ENCODE measurements at regions not wholly inside any gene's neighbourhood (a gene's known extent, or its start where the extent isn't known, plus 50 kb on each side); places are given as distances from the start of the nearest gene placed in this dataset.

DNA sequence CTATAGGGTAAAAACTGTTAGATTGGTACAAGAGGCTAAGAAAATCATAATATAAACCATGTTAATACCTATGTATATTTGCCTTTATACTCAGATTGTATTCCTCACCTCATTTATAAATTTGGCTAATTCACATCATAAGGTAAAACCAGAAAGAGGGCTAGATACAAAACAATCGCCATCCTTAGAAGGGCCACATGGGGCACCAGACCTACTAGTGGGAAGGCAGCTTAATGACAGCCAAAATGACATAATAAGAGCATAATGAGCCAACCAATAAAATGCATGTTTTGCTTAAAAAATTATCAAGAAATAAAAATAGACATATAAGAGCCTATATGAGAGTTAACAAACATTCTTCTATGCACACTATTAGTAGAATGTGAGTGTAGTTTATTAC is 107.3 kb upstream of the PRDX4 start:
- Histone ChIP-seq H3K9ac (ENCODE audit: insufficient read depth, low read length) (no peak overlapping the region), H3K36me3 (ENCODE audit: control insufficient read depth, insufficient read depth, low read length) (no peaks in the 10 kb centered on the region), H3K9me3 (ENCODE audit: control insufficient read depth, insufficient read depth, low read depth, low read length) (no peaks in the 10 kb centered on the region), H3K27ac (ENCODE audit: insufficient read depth, low read length) (no peak overlapping the region), H3K4me2 (ENCODE audit: extremely low read depth, insufficient read depth, low read length) (no peak overlapping the region), H3K27me3 (ENCODE audit: control insufficient read depth, insufficient read depth, low read length) (no peaks in the 10 kb centered on the region), H3K4me1 (ENCODE audit: control insufficient read depth, extremely low read depth, insufficient read depth, low read length) (no peaks in the 10 kb centered on the region), H3K79me2 (ENCODE audit: control insufficient read depth, insufficient read depth, low read length) (no peaks in the 10 kb centered on the region), H2AFZ (ENCODE audit: low read length) (no peak overlapping the region), H3K4me3 (replicated peaks in 1 of 4; ENCODE audit: control extremely low read depth in 1 of 4, insufficient read depth in 1 of 4, low read depth in 3 of 4, low read length in 4 of 4) (no peak overlapping the region), H4K20me1 (ENCODE audit: control insufficient read depth, extremely low read depth, insufficient read depth, low read length) (no peaks in the 10 kb centered on the region)
- DNase-seq (ENCODE audit: low read depth in 2 of 2): no peak
- TF ChIP-seq, protein P1, sequence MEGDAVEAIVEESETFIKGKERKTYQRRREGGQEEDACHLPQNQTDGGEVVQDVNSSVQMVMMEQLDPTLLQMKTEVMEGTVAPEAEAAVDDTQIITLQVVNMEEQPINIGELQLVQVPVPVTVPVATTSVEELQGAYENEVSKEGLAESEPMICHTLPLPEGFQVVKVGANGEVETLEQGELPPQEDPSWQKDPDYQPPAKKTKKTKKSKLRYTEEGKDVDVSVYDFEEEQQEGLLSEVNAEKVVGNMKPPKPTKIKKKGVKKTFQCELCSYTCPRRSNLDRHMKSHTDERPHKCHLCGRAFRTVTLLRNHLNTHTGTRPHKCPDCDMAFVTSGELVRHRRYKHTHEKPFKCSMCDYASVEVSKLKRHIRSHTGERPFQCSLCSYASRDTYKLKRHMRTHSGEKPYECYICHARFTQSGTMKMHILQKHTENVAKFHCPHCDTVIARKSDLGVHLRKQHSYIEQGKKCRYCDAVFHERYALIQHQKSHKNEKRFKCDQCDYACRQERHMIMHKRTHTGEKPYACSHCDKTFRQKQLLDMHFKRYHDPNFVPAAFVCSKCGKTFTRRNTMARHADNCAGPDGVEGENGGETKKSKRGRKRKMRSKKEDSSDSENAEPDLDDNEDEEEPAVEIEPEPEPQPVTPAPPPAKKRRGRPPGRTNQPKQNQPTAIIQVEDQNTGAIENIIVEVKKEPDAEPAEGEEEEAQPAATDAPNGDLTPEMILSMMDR (conservative IDR thresholded peaks at IDR 0.05 in 1 of 2, IDR thresholded peaks at IDR 0.05 in 1 of 2; ENCODE audit: low read depth in 1 of 2, low read length in 2 of 2): no peak
- no peak for TF ChIP-seq EZH2 (IDR thresholded peaks at IDR 0.05; ENCODE audit: low read length, missing control alignments)

DNA sequence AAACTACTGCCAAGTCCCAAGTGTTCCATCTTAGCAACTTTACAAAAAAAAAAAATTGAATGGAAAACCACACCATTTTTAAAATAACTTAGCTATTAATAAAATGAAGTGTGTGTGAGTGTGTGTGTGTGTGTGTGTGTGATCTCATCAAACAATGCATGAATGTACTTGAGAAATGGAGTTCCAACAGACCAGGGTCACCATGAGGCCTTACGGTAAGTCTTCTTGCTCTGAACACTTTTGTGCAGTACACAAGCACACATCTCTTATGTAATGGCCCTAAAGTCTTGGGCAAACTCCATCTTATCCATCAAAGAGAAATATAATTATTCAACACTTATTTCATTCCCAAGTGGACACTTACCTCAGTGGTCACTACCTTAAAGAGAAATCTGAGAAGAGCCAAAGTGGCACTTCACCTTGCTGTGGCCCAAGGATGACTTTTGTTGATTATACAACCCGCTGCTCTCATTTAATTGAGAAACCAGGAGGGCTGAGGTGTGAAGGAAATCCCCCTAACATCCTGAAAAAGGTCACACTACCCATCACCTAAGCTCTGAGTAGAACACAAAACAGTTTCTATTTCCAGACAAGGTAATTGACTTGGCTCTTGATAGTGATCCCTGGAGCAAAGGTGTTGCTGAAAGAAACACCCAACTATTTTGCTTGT is 96.5 kb upstream of the PRDX4 start:
- no peak overlapping the region for H3K4me3 ChIP-seq (replicated peaks in 1 of 4; ENCODE audit: control extremely low read depth in 1 of 4, insufficient read depth in 1 of 4, low read depth in 3 of 4, low read length in 4 of 4)
- H3K79me2 ChIP-seq (ENCODE audit: control insufficient read depth, insufficient read depth, low read length): no peaks in the 10 kb centered on the region
- no peak for TF ChIP-seq EZH2 (IDR thresholded peaks at IDR 0.05; ENCODE audit: low read length, missing control alignments)
- no peaks in the 10 kb centered on the region for H4K20me1 ChIP-seq (ENCODE audit: control insufficient read depth, extremely low read depth, insufficient read depth, low read length)
- H3K36me3 ChIP-seq (ENCODE audit: control insufficient read depth, insufficient read depth, low read length): no peaks in the 10 kb centered on the region
- DNase-seq (ENCODE audit: low read depth in 2 of 2): peak in 1 of 2 donors; percentile 11
- no peaks in the 10 kb centered on the region for H3K9me3 ChIP-seq (ENCODE audit: control insufficient read depth, insufficient read depth, low read depth, low read length)
- no peaks in the 10 kb centered on the region for H3K27me3 ChIP-seq (ENCODE audit: control insufficient read depth, insufficient read depth, low read length)
- no peaks in the 10 kb centered on the region for H3K4me1 ChIP-seq (ENCODE audit: control insufficient read depth, extremely low read depth, insufficient read depth, low read length)
- no peak overlapping the region for H3K9ac ChIP-seq (ENCODE audit: insufficient read depth, low read length)
- no peak overlapping the region for H3K27ac ChIP-seq (ENCODE audit: insufficient read depth, low read length)
- H3K4me2 ChIP-seq (ENCODE audit: extremely low read depth, insufficient read depth, low read length): no peak overlapping the region
- H2AFZ ChIP-seq (ENCODE audit: low read length): no peak overlapping the region

DNA sequence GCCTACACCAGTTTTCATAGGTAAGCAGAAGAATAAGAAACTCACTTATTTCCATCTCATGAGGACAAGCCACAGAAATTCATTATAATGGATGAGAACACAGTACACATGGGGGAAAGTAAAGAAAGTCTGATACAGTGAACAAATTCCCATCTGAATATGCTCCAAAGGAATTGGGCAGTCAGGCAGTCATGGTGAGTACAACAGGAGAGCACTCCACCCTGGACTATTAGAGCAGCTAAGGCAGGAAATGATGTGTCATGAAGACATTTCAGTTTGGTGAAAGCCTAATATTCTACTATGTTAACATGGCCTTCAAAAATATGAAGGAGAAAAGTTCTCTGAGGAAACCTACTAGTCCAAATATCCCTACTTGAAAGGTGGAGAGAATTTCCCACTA is 92.0 kb upstream of the PRDX4 start:
- DNase-seq (ENCODE audit: low read depth in 2 of 2): peak in 1 of 2 donors; percentile 6

More for the DNA sequence above, 92.0 kb upstream of the PRDX4 start:
- Histone ChIP-seq H3K27me3 (ENCODE audit: control insufficient read depth, insufficient read depth, low read length) (no peaks in the 10 kb centered on the region), H3K79me2 (ENCODE audit: control insufficient read depth, insufficient read depth, low read length) (no peaks in the 10 kb centered on the region), H3K9me3 (ENCODE audit: control insufficient read depth, insufficient read depth, low read depth, low read length) (no peaks in the 10 kb centered on the region), H3K27ac (ENCODE audit: insufficient read depth, low read length) (no peak overlapping the region), H3K4me1 (ENCODE audit: control insufficient read depth, extremely low read depth, insufficient read depth, low read length) (no peaks in the 10 kb centered on the region), H4K20me1 (ENCODE audit: control insufficient read depth, extremely low read depth, insufficient read depth, low read length) (no peaks in the 10 kb centered on the region), H3K4me3 (replicated peaks in 1 of 4; ENCODE audit: control extremely low read depth in 1 of 4, insufficient read depth in 1 of 4, low read depth in 3 of 4, low read length in 4 of 4) (no peak overlapping the region), H3K9ac (ENCODE audit: insufficient read depth, low read length) (no peak overlapping the region), H3K36me3 (ENCODE audit: control insufficient read depth, insufficient read depth, low read length) (no peaks in the 10 kb centered on the region), H2AFZ (ENCODE audit: low read length) (no peak overlapping the region), H3K4me2 (ENCODE audit: extremely low read depth, insufficient read depth, low read length) (no peak overlapping the region)
- TF ChIP-seq, protein P1 (conservative IDR thresholded peaks at IDR 0.05 in 1 of 2, IDR thresholded peaks at IDR 0.05 in 1 of 2; ENCODE audit: low read depth in 1 of 2, low read length in 2 of 2): no peak

All from fibroblast of lung (primary cell).